ENCODE measurements at regions not wholly inside any gene's neighbourhood (a gene's known extent, or its start where the extent isn't known, plus 50 kb on each side); places are given as distances from the start of the nearest gene placed in this dataset.

DNA sequence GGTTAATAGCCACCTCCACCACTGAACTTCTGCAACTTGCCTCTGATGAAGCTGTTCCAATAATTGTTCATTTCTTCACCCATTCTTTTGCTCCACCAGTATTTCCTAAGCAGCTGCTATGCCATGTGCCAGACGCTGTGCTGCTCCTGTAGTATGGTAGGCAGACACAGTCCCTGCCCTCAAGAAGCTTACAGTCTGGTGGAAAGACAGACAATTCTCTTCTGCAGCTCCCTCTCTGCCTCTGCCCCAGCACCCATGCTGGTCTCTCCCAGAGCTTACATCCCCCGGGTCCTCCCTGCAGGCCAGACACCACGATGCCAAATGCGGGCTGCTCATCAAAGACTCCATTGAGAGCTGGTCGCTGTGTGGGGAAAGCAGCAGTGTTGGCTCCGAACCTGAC is 111.6 kb upstream of the ESRRB start:
- Histone ChIP-seq H3K27ac (no peak overlapping the region), H3K9me3 (no peaks in the 10 kb centered on the region), H3K4me3 (no peak overlapping the region), H3K4me1 (no peaks in the 10 kb centered on the region), H3K9ac (ENCODE audit: low read depth in 2 of 2, low read length in 2 of 2) (no peak overlapping the region), H3K36me3 (no peaks in the 10 kb centered on the region), H3K27me3 (no peaks in the 10 kb centered on the region)
- no peak for DNase-seq
- TF ChIP-seq, protein P1, sequence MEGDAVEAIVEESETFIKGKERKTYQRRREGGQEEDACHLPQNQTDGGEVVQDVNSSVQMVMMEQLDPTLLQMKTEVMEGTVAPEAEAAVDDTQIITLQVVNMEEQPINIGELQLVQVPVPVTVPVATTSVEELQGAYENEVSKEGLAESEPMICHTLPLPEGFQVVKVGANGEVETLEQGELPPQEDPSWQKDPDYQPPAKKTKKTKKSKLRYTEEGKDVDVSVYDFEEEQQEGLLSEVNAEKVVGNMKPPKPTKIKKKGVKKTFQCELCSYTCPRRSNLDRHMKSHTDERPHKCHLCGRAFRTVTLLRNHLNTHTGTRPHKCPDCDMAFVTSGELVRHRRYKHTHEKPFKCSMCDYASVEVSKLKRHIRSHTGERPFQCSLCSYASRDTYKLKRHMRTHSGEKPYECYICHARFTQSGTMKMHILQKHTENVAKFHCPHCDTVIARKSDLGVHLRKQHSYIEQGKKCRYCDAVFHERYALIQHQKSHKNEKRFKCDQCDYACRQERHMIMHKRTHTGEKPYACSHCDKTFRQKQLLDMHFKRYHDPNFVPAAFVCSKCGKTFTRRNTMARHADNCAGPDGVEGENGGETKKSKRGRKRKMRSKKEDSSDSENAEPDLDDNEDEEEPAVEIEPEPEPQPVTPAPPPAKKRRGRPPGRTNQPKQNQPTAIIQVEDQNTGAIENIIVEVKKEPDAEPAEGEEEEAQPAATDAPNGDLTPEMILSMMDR (IDR thresholded peaks at IDR 0.05), result no peak
- intact Hi-C loops (cut with DNase I), result no loop called here

DNA sequence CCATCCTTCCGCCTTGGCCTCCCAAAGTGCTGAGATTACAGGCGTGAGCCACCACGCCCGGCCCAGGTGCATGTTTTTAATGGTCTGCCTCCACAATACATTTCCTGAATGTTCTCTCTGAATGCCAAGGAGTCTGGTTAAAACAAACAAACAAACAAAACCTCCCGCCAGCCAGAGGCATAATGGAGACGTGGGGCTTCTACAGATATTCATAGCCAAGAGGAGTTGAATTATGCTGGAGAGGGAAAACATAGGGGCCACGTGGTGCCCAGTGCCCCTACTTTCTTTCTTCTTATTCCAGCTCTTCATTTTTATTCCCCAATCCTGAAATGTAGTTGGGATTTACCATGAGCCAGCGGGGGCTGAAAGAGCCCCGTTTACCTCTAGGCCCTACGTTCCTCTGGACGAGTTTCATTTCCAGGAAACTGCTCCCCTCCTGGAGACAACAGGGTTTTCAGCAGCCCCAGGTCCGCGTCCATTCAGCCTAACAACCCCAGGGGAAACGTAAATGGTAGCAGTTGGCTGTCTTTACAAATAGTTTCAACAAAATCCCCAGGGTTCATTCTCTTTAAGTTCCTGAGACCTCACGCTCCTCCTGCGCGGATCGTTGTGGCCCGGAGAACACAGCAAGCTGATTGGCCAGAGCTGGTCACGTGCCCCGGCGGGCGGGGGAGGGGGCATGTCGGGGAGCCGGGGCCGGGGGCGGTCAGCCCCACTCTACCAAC is 108.5 kb upstream of the ESRRB start:
- TF ChIP-seq, protein P1 (IDR thresholded peaks at IDR 0.05), result no peak
- intact Hi-C loops (cut with DNase I), result no loop called here
- no peaks in the 10 kb centered on the region for H3K36me3 ChIP-seq
- no peaks in the 10 kb centered on the region for H3K9me3 ChIP-seq
- no peaks in the 10 kb centered on the region for H3K4me1 ChIP-seq
- peak overlapping the region; percentile 33 for H3K4me3 ChIP-seq
- DNase-seq, result peak; percentile 60
- no peak overlapping the region for H3K27ac ChIP-seq
- H3K9ac ChIP-seq (ENCODE audit: low read depth in 2 of 2, low read length in 2 of 2), result peak overlapping the region in 1 of 2 donors; percentile 50
- H3K27me3 ChIP-seq, result no peaks in the 10 kb centered on the region

DNA sequence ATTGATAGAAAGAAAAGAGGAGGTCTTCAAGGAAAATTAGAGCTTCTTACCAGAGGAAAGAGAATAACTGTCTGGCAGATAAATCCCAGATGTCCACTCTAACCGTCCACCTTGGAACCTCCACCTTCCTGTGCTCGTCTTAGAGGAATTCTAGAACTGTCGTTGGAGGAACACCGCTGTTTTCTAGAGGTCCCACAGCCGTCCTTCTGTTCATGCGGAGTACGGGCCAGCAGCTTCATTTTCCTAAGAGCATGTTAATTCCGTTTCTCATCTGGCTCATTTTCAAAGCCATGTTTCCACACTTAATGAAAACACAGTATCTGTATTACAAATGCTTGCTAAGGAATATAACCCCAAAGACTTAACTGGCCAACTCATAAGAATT is 107.9 kb upstream of the ESRRB start:
- Histone ChIP-seq H3K27ac (no peak overlapping the region), H3K9me3 (no peaks in the 10 kb centered on the region), H3K4me1 (no peaks in the 10 kb centered on the region), H3K9ac (ENCODE audit: low read depth in 2 of 2, low read length in 2 of 2) (no peak overlapping the region), H3K4me3 (peak overlapping the region; percentile 33), H3K27me3 (no peaks in the 10 kb centered on the region), H3K36me3 (no peaks in the 10 kb centered on the region)
- intact Hi-C loops (cut with DNase I), result no loop called here
- TF ChIP-seq, protein P1 (IDR thresholded peaks at IDR 0.05), result no peak
- DNase-seq, result no peak

DNA sequence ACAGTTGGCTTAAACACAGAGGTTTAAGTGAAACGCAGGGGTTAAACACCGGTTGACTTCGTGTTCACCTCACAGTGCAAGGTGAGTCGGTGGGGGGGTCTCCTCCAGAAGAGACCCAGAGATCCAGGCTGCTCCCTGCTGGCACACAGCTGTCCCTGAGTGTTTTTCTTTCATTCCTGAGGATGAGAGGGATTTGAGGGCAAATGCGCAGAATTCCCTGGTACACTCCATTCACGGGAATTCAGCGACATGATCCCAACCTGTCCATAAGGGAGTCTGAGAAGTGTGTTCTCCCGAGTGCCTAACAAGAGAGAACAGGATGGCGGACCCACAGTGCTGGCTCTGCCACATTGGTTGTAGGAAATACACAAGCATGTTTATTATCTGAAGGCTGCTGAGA is 107.2 kb upstream of the ESRRB start:
- no peaks in the 10 kb centered on the region for H3K36me3 ChIP-seq
- intact Hi-C loops (cut with DNase I), result no loop called here
- no peaks in the 10 kb centered on the region for H3K4me1 ChIP-seq
- H3K9ac ChIP-seq (ENCODE audit: low read depth in 2 of 2, low read length in 2 of 2), result no peak overlapping the region
- no peak overlapping the region for H3K27ac ChIP-seq
- no peaks in the 10 kb centered on the region for H3K27me3 ChIP-seq
- H3K9me3 ChIP-seq, result no peaks in the 10 kb centered on the region
- TF ChIP-seq, protein P1 (IDR thresholded peaks at IDR 0.05), result no peak
- DNase-seq, result no peak
- H3K4me3 ChIP-seq, result no peak overlapping the region

DNA sequence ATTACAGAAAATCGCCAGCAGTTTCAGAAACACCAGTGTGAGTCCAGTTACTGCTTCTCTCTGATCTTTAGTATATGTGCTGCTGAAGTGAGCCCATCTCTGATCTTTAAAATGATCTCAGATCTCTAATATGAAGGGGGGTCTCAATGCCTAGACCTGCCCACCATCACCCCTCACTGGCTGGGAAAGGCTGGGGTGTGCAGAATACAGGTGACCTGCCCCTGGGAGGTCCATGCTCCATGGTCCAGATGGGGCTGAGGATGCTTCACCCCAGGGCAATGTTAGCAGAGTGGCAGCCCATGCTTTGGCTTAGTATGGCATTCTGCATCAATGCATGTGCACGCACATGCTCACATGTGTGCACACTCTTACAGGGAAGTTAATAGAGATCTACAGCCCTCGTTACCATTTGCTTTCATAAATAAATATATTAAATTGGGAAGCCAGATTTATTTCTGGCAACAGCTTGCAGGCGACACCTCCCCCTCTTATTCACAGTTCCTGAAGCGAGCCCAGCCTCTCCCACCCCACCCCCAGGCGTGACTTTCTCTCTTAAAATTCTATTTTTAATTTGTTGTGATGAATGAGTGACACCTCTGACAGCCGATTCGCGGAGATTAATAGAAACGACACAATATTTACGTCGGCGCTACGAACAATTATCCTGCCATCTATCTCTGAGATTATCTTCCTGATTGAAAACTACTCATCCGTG is 104.7 kb upstream of the ESRRB start:
- TF ChIP-seq, protein P1 (IDR thresholded peaks at IDR 0.05), result no peak
- intact Hi-C loops (cut with DNase I), result no loop called here
- no peak overlapping the region for H3K27ac ChIP-seq
- no peaks in the 10 kb centered on the region for H3K36me3 ChIP-seq
- DNase-seq, result no peak
- no peak overlapping the region for H3K4me3 ChIP-seq
- no peak overlapping the region for H3K9ac ChIP-seq (ENCODE audit: low read depth in 2 of 2, low read length in 2 of 2)
- H3K4me1 ChIP-seq, result no peaks in the 10 kb centered on the region
- H3K27me3 ChIP-seq, result no peaks in the 10 kb centered on the region
- no peaks in the 10 kb centered on the region for H3K9me3 ChIP-seq

Data from colonic mucosa (tissue), 4 donors.